OCI-LY7 (cell line): ENCODE measurements at regions not wholly inside any gene's neighbourhood (a gene's known extent, or its start where the extent isn't known, plus 50 kb on each side); places are given as distances from the start of the nearest gene placed in this dataset.

Experiments
- BruUV-seq: library from RNA; stranded (reverse); fragments of 400-500 nt; replicated peaks from 2 replicates; lab custom pipeline; 2021; lab: Mats Ljungman, UMichigan
- CTCF ChIA-PET: fragments of 300-600 bp; sonication (Branson Sonifier 250); formaldehyde crosslinking; loops from one replicate; lab custom pipeline; 2022; ENCODE audit warnings: antibody characterized with exemption; ENCODE audit not compliant: unreplicated experiment; lab: Charles Lee
- POLR2A ChIA-PET: fragments of 300-600 bp; sonication (Branson Sonifier 250); formaldehyde crosslinking; loops from one replicate; lab custom pipeline; 2022; ENCODE audit warnings: antibody characterized with exemption; lab: Charles Lee
- DNase-seq: peaks from one replicate; pipeline ENCODE4 v3.0.0-alpha.2; 2015; ENCODE audit warnings: low spot score
- H2AFZ ChIP-seq: fragments of 200-600 bp; sonication (generic), shearing (Covaris generic); 2 replicates; pipeline ENCODE4 v1.6.1; 2014; ENCODE audit warnings: mild to moderate bottlenecking, antibody characterized with exemption, low read length, moderate library complexity
- H3K27ac ChIP-seq: fragments of 200-600 bp; sonication (generic); 2 replicates; pipeline ENCODE4 v1.5.1; 2014; ENCODE audit warnings: mixed run types, low read depth, mild to moderate bottlenecking, moderate library complexity, low read length, inconsistent platforms; ENCODE audit not compliant: poor library complexity, severe bottlenecking
- H3K36me3 ChIP-seq: fragments of 200-600 bp; sonication (generic); 2 replicates; pipeline ENCODE4 v1.6.1; 2014; ENCODE audit warnings: mild to moderate bottlenecking, antibody characterized with exemption, low read length, moderate library complexity, mixed read lengths; ENCODE audit not compliant: insufficient read depth
- H3K4me1 ChIP-seq: fragments of 200-600 bp; sonication (generic); 2 replicates; pipeline ENCODE4 v1.5.1; 2014; ENCODE audit warnings: mild to moderate bottlenecking, low read length; ENCODE audit not compliant: insufficient read depth, poor library complexity, severe bottlenecking
- H3K4me2 ChIP-seq: fragments of 200-600 bp; sonication (generic); 2 replicates; pipeline ENCODE4 v1.6.1; 2014; ENCODE audit warnings: mild to moderate bottlenecking, low read length
- H3K4me3 ChIP-seq: fragments of 200-600 bp; sonication (generic); 2 replicates; pipeline ENCODE4 v1.5.1; 2014; ENCODE audit warnings: mild to moderate bottlenecking, low read depth, low read length; ENCODE audit not compliant: poor library complexity, severe bottlenecking
- H3K79me2 ChIP-seq: fragments of 200-600 bp; sonication (generic); 2 replicates; pipeline ENCODE4 v1.6.1; 2016; ENCODE audit warnings: low read depth, mild to moderate bottlenecking, low read length, moderate library complexity, mixed read lengths; ENCODE audit not compliant: insufficient read depth
- H3K9me2 ChIP-seq: fragments of 200-600 bp; sonication (generic); 2 replicates; pipeline ENCODE4 v1.6.1; 2016; ENCODE audit warnings: mild to moderate bottlenecking, low read length, mixed read lengths; ENCODE audit not compliant: insufficient read depth
- H3K9me3 ChIP-seq: fragments of 200-600 bp; sonication (generic); 2 replicates; pipeline ENCODE4 v1.6.1; 2014; ENCODE audit warnings: mild to moderate bottlenecking, mixed run types, low read length, mixed read lengths
- H4K20me1 ChIP-seq: fragments of 200-600 bp; sonication (generic); 2 replicates; pipeline ENCODE4 v1.6.1; 2014; ENCODE audit warnings: mild to moderate bottlenecking, antibody characterized with exemption, low read length, moderate library complexity, mixed read lengths; ENCODE audit not compliant: insufficient read depth
- EZH2phosphoT487 ChIP-seq: fragments of 200-600 bp; sonication (generic); IDR thresholded peaks from 2 replicates; pipeline ENCODE4 v1.6.1; 2018; ENCODE audit warnings: low read depth, borderline replicate concordance, mild to moderate bottlenecking, mixed run types, antibody characterized with exemption, low read length, moderate library complexity, mixed read lengths
- intact Hi-C: fragments of 100-400 bp; cut with micrococcal nuclease; formaldehyde crosslinking; loops from one replicate; pipeline ENCODE4 v1.10.0; 2022; ENCODE audit not compliant: unreplicated experiment
- TF ChIP-seq, protein P1 (sequence below): fragments of 200-600 bp; sonication (generic); conservative IDR thresholded peaks from 2 replicates; pipeline ENCODE4 v1.5.1; 2014; ENCODE audit warnings: mild to moderate bottlenecking, antibody characterized with exemption, low read length, moderate library complexity, mixed read lengths

DNA sequence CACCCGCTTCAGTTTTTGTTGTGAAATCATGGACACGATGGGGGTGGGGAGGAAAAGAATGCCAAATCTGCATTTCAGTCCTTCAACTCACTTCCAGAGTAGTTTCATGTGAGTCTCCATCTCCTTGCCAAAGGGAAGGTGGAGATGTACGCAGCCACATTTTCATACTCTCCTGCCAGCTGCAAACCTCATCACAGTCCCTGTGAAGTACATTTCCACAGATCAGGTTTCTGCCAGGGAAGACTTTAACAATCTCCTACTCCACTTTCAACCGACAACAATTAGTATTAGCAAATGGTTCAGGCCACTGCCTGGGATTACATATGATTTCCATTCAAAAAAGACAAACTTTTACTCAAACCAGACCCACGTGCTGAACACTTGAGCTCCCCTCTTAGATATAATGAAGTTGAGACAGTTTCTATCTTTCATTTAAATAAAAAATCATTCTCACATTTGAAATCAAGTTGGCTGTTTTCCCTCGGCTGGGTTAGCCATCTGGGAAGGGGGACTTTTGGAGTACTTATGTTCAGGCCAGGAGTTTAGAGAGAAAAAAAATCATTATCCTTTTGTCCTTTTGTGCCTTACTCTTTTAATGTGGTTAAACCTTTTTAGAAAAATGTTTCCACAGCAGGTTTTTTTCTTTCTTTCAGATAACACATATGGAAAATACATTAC, 51.0 kb upstream of the CEP162 start:
- DNase-seq: no peak
- H3K9me2 ChIP-seq: no peaks in the 10 kb centered on the region

More for the DNA sequence above, 51.0 kb upstream of the CEP162 start:
- TF ChIP-seq EZH2phosphoT487: no peak
- TF ChIP-seq, protein P1, sequence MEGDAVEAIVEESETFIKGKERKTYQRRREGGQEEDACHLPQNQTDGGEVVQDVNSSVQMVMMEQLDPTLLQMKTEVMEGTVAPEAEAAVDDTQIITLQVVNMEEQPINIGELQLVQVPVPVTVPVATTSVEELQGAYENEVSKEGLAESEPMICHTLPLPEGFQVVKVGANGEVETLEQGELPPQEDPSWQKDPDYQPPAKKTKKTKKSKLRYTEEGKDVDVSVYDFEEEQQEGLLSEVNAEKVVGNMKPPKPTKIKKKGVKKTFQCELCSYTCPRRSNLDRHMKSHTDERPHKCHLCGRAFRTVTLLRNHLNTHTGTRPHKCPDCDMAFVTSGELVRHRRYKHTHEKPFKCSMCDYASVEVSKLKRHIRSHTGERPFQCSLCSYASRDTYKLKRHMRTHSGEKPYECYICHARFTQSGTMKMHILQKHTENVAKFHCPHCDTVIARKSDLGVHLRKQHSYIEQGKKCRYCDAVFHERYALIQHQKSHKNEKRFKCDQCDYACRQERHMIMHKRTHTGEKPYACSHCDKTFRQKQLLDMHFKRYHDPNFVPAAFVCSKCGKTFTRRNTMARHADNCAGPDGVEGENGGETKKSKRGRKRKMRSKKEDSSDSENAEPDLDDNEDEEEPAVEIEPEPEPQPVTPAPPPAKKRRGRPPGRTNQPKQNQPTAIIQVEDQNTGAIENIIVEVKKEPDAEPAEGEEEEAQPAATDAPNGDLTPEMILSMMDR: no peak
- POLR2A ChIA-PET: no interaction called here
- no peak overlapping the region for H2AFZ ChIP-seq
- H3K4me1 ChIP-seq: no peaks in the 10 kb centered on the region
- H4K20me1 ChIP-seq: no peaks in the 10 kb centered on the region
- BruUV-seq: no TSS peak
- no peak overlapping the region for H3K4me3 ChIP-seq
- H3K27ac ChIP-seq: no peak overlapping the region
- no peaks in the 10 kb centered on the region for H3K9me3 ChIP-seq
- H3K79me2 ChIP-seq: no peaks in the 10 kb centered on the region
- intact Hi-C loops: no loop called here
- no peak overlapping the region for H3K4me2 ChIP-seq
- no peaks in the 10 kb centered on the region for H3K36me3 ChIP-seq
- CTCF ChIA-PET: no interaction called here
